ENCODE measurements at regions not wholly inside any gene's neighbourhood (a gene's known extent, or its start where the extent isn't known, plus 50 kb on each side); places are given as distances from the start of the nearest gene placed in this dataset.

GRCh38 chr14:53888535-53889386 is 67.9 kb downstream of the BMP4 start:
- ChIA-PET CTCF (interaction anchor here (0.6 kb wide), 1 partner anchor 448 kb away, joined by 3 read pairs; no protein-coding TSS in a partner anchor), POLR2A (interaction anchor here (0.7 kb wide), 1 partner anchor 65 kb away, joined by 4 read pairs; no protein-coding TSS in a partner anchor)
- peaks cover 26% of the 10 kb centered on the region for H3K4me1 ChIP-seq
- peak overlapping the region; percentile 67 to 68 for H3K27ac ChIP-seq
- DNase-seq (ENCODE audit: low read depth in 1 of 2, low spot score in 1 of 2), result peak in 1 of 2 experiments; percentile 52
- peak; percentile 47 to 62; a peak in 4 of 6 replicates for ATAC-seq
- TF ChIP-seq KDM5A (IDR thresholded peaks at IDR 0.05) (no peak), NR3C1 (IDR thresholded peaks at IDR 0.05) (no peak), TFCP2L1 (CRISPR knock-in tag; IDR thresholded peaks at IDR 0.05) (no peak), PBX3 (IDR thresholded peaks at IDR 0.05) (no peak), PHF8 (IDR thresholded peaks at IDR 0.05; ENCODE audit: borderline replicate concordance, low read depth) (no peak), CEBPB (IDR thresholded peaks at IDR 0.05) (no peak), EP300 (IDR thresholded peaks at IDR 0.05) (no peak), CBX8 (IDR thresholded peaks at IDR 0.05) (no peak), NPAS2 (CRISPR knock-in tag; IDR thresholded peaks at IDR 0.05; ENCODE audit: borderline replicate concordance) (no peak), FOSB (CRISPR knock-in tag; IDR thresholded peaks at IDR 0.05) (no peak), MAX (IDR thresholded peaks at IDR 0.05) (no peak), ZFP36 (IDR thresholded peaks at IDR 0.05; ENCODE audit: borderline replicate concordance, partially characterized antibody) (no peak), HDAC2 (IDR thresholded peaks at IDR 0.05) (no peak), RFX5 (IDR thresholded peaks at IDR 0.05) (no peak), MYC (IDR thresholded peaks at IDR 0.05; ENCODE audit: borderline replicate concordance, low read length) (no peak), POLR2AphosphoS2 (conservative IDR thresholded peaks at IDR 0.05; ENCODE audit: low read length) (no peak), HEYL (CRISPR knock-in tag; IDR thresholded peaks at IDR 0.05) (no peak)
- peak overlapping the region; percentile 70 for H3K4me2 ChIP-seq
- H3K9me3 ChIP-seq, result no peaks in the 10 kb centered on the region
- no peak overlapping the region for H3K4me3 ChIP-seq
- WGBS (ENCODE audit: missing lambda C conversion rate), result 20% methylated on average over 3 of the region's 3 CpGs
- FAIRE-seq, result peak; percentile 51

- no peak for ATAC-seq
- no peak for DNase-seq (ENCODE audit: low read depth in 1 of 2, low spot score in 1 of 2)
- Histone ChIP-seq H3K4me3 (no peak overlapping the region), H3K4me1 (peaks cover 48% of the 10 kb centered on the region), H3K4me2 (no peak overlapping the region), H3K27ac (no peak overlapping the region), H3K9me3 (no peaks in the 10 kb centered on the region)
- TF ChIP-seq RAD21 (conservative IDR thresholded peaks at IDR 0.05 in 1 of 2, IDR thresholded peaks at IDR 0.05 in 1 of 2) (no peak), SREBF2 (IDR thresholded peaks at IDR 0.05) (no peak), ELK1 (IDR thresholded peaks at IDR 0.05; ENCODE audit: low read depth, low read length) (no peak), CEBPB (IDR thresholded peaks at IDR 0.05) (no peak), BCL3 (IDR thresholded peaks at IDR 0.05) (no peak), REST (IDR thresholded peaks at IDR 0.05) (no peak)
- WGBS (ENCODE audit: missing lambda C conversion rate), result 87% methylated on average over 1 of the region's 1 CpG
- ChIA-PET CTCF (interaction anchor here (0.6 to 1.6 kb wide), 2 partner anchors 269 to 346 kb away, joined by 3 to 4 read pairs; no protein-coding TSS in a partner anchor), POLR2A (no interaction called here)
- FAIRE-seq, result no peak
These were observed 71.4 kb downstream of the BMP4 start for GRCh38 chr14:53885136-53885640.

Measured in A549 (cell line).